ENCODE measurements at regions not wholly inside any gene's neighbourhood (a gene's known extent, or its start where the extent isn't known, plus 50 kb on each side); places are given as distances from the start of the nearest gene placed in this dataset.

- no peak for TF ChIP-seq POLR2A (IDR thresholded peaks at IDR 0.05)
- no peak for TF ChIP-seq CTCF (IDR thresholded peaks at IDR 0.05)
- intact Hi-C loops (cut with DNase I; ENCODE audit: low total_unique reads): no loop called here
- 84 to 87% methylated on average over 2 of the region's 2 CpGs for WGBS, 2 donors
- DNase-seq (ENCODE audit: low spot score in 2 of 2): no peak
- H3K4me3 ChIP-seq (ENCODE audit: low read depth, poor library complexity, severe bottlenecking): no peak overlapping the region
Measured at GRCh38 chr6:78551361-78551760, 316.0 kb upstream of the IRAK1BP1 start.

DNA sequence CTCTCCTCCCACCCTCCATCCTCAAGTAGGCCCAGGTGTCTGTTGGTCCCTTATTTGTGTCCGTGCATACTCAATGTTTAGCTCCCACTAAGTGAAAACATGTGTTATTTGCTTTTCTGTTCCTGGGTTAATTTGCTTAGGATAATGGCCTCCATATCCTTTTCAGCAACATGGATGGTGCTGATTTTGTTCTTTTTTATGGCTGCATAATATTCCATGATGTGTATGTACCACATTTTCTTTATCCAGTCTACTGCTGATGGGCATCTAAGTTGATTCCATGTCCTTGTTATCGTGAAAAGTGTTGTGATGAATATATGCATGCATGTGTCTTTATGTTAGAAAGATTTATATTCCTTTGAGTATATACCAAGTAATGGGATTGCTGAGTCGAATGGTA is 314.9 kb upstream of the IRAK1BP1 start:
- WGBS, 2 donors: 88 to 91% methylated on average over 3 of the region's 3 CpGs
- no peak overlapping the region for H3K4me3 ChIP-seq (ENCODE audit: low read depth, poor library complexity, severe bottlenecking)
- intact Hi-C loops (cut with DNase I; ENCODE audit: low total_unique reads): no loop called here
- no peak for DNase-seq (ENCODE audit: low spot score in 2 of 2)
- TF ChIP-seq POLR2A (IDR thresholded peaks at IDR 0.05) (no peak), CTCF (IDR thresholded peaks at IDR 0.05) (no peak)

DNA sequence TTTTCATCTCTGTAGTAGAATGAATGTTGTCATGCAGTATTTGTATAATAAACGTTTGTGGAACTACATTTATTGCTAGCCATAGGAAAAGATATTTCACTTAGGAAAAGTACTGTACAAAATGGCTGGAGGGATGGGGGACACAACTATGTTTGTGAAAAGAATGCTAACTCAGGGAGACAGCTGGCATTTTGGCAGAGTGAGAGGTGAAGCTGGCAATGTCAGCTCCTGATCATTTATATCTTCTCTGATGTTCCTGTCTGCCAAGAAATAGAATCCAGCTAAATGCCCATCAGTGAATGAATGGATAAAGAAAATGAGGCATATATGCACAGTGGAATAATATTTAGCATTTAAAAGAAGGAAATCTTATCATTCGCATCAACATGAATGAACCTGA is 313.0 kb upstream of the IRAK1BP1 start:
- intact Hi-C loops (cut with DNase I; ENCODE audit: low total_unique reads): no loop called here
- DNase-seq (ENCODE audit: low spot score in 2 of 2): no peak
- 76 to 80% methylated on average over 2 of the region's 2 CpGs for WGBS, 2 donors
- TF ChIP-seq POLR2A (IDR thresholded peaks at IDR 0.05): no peak
- TF ChIP-seq CTCF (IDR thresholded peaks at IDR 0.05): no peak
- no peak overlapping the region for H3K4me3 ChIP-seq (ENCODE audit: low read depth, poor library complexity, severe bottlenecking)

- H3K4me3 ChIP-seq (ENCODE audit: low read depth, poor library complexity, severe bottlenecking): no peak overlapping the region
- TF ChIP-seq CTCF (IDR thresholded peaks at IDR 0.05) (no peak), POLR2A (IDR thresholded peaks at IDR 0.05) (no peak)
- no peak for DNase-seq (ENCODE audit: low spot score in 2 of 2)
- WGBS, 2 donors: 78 to 82% methylated on average over 3 of the region's 3 CpGs
- intact Hi-C loops (cut with DNase I; ENCODE audit: low total_unique reads): no loop called here
Measured at GRCh38 chr6:78559056-78559455, 308.3 kb upstream of the IRAK1BP1 start.

DNA sequence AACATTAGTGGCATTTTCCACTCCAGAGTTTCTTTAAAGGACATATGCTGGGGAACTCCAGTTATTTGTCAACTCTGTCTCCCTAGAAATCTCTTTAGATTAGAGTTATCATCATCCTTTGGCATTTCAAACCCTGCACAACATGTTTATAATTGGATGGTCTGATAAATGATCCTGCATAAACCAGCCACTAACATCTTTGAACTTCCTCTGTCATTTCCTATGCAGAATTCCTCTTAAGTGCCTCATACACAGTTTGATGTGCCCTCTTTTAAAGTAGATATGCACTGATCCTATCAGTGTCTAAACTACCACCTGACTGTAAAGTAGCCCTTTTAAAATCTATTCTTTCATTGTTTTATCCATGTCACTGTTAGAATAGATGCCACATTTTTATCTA is 306.3 kb upstream of the IRAK1BP1 start:
- no peak for DNase-seq (ENCODE audit: low spot score in 2 of 2)
- TF ChIP-seq CTCF (IDR thresholded peaks at IDR 0.05): no peak
- intact Hi-C loops (cut with DNase I; ENCODE audit: low total_unique reads): no loop called here
- no peak overlapping the region for H3K4me3 ChIP-seq (ENCODE audit: low read depth, poor library complexity, severe bottlenecking)

DNA sequence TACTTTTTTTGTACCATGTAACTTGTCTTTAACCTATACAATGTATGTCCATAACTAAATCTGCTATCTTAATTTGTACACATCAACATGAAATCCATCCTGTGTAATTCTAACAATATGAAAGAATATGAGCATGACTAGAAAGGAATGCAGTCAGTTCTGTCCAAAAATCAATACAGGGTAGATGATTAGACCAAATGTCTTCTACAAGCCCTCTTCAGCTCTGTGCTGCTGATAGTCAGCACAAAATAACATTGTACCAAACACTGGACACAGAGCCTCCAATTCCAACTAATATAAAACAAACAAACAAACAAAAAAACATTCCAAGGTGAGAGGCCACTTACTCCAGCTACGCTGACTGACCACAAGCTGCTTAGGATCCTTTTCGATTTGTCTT is 301.4 kb upstream of the IRAK1BP1 start:
- no peak for DNase-seq (ENCODE audit: low spot score in 2 of 2)
- 86 to 99% methylated on average over 2 of the region's 2 CpGs for WGBS, 2 donors
- TF ChIP-seq POLR2A (IDR thresholded peaks at IDR 0.05) (no peak), CTCF (IDR thresholded peaks at IDR 0.05) (no peak)
- no peak overlapping the region for H3K4me3 ChIP-seq (ENCODE audit: low read depth, poor library complexity, severe bottlenecking)
- intact Hi-C loops (cut with DNase I; ENCODE audit: low total_unique reads): no loop called here
